HG03558 (cell line): ENCODE measurements at regions not wholly inside any gene's neighbourhood (a gene's known extent, or its start where the extent isn't known, plus 50 kb on each side); places are given as distances from the start of the nearest gene placed in this dataset.

ENCODE experiments used
- ATAC-seq: cut with Tn5 transposase; IDR thresholded peaks from one replicate; pipeline ENCODE4 v1.9.1; 2021; ENCODE audit warnings: moderate number of reproducible peaks; ENCODE audit not compliant: unreplicated experiment; ENCODE audit errors: extremely low read depth

- ATAC-seq, result no peak
Measured at GRCh38 chr6:128686084-128686483, 165.7 kb upstream of the PTPRK start.

GRCh38 chr6:128676456-128676855, 156.1 kb upstream of the PTPRK start:
- no peak for ATAC-seq

DNA sequence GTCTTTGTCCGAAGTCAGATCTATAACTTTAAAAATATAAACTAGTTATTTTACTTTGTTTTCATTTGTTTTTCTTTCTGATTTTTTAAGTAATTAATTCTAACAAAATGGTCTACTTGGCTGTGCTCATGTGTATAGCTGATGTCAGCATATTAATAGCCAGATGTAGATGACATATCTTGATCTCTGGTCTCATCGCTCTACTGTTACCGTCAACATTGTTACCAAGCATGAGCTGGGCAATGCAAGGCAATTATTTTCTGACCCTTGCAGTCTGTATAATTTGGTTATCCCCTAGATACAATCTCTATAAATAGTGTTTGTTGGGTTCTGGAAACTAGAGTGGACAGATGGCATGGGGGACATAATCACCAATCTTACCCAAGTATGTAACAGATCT, 151.6 kb upstream of the PTPRK start:
- no peak for ATAC-seq

DNA sequence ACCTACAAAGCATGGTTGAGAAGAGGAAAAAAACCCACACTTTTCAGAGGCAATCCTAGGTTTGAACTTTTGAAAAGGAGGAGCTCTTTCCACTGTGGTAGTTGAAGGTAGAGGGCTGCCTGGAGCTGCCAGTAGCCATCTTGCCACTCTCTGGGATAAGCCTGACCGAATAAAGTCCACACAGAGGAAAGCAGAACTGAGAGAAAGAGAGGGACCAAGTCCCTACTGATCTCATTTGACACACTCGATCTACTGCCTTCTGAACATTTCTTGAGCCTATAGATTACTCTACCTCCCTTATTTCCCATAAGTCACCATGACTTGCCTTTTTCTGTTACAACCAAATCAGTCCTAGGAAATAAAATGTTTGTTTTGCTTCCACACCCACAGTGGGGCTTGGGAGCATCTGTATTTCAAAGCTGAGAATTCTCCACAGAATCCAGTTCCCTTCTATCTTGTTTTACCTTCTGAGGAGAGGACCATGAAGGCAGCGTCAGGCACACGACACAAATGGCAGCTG, 147.0 kb upstream of the PTPRK start:
- no peak for ATAC-seq

DNA sequence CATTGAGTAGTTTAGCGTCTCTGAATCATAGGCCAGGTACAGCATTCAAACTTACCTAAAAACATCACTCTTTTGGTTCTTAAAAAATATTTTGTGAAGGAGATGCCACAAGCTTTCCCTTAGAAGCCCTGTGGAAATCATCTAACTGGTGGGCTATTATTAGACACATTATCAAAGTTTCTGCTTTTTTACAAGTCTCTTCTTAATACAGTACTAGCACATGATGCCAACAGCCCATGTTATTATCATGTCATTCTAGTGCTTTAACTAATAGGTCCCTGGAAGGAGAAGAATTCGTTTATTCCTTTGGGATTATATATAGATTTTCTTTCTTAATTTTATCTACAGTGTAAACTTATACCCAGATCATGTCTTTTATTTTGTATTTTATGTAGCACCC, 146.0 kb upstream of the PTPRK start:
- no peak for ATAC-seq

- no peak for ATAC-seq
Measured at GRCh38 chr6:128663238-128663637, 142.8 kb upstream of the PTPRK start.

DNA sequence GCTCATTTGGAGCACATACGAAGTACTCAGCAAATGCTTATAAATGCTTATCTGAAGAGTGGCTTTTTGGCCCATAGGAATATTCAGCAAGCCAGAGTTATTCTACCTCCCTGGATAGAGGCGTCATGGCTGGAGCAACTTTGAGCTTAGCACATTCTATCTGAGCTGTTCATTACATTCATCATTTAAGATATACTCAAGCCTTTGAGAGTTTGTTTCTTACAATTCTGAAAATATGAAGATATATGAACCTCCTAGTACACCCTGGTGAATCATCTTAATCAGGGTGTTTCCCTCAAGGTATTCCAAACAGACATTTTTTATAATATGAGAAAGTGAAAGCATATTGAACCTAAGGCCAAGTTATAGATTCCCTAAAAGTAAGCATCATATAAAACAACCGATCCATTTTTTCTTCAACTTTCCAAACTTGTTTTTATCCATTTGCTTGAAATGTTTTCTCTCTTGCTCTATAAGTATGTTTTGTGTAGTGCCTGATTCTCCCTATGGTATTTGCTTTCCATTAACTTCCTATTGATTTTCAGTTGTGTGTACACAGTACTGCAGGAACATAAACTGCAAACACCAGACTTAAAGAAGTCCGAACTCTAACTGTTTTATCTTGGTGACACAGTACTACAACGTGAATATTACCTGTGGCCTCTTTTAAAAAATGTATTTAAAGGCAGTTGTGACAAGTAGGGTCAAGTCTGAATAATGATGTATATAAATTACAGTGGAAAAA, 139.7 kb upstream of the PTPRK start:
- ATAC-seq, result no peak

GRCh38 chr6:128659276-128659675, 138.9 kb upstream of the PTPRK start:
- ATAC-seq, result no peak

GRCh38 chr6:128657181-128657580, 136.8 kb upstream of the PTPRK start:
- ATAC-seq, result no peak

GRCh38 chr6:128655978-128656498, 135.6 kb upstream of the PTPRK start:
- ATAC-seq, result peak; percentile 86

DNA sequence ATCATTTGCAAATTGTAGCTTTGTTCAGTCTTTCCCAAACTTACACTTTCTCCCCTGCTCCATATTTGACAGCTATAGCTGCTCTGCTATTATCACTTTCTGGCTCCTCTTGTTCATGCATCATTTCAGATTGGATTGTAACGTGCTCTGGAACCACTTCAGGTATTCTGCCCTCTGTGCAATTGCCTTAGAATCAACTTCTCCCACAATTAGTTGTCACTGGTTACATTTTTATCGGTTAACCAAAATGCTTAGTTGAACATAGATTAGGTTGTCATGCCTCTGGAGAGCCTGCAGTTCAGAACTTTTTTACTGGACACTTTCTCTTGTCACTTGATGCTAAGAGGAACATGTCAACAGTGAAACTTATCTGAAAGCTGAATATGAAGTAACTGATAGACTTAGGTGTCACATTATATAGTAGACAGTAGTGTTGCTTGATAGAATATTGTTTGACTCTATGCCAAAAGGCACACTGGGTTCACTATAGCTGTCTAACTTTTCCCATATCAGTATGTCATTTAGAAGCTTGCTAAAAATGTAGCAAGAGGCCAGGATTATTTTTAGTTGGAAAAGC, 127.7 kb upstream of the PTPRK start:
- ATAC-seq, result no peak

- no peak for ATAC-seq
Measured at GRCh38 chr6:128642132-128642531, 121.7 kb upstream of the PTPRK start.

- ATAC-seq, result no peak
Measured at GRCh38 chr6:128641703-128642102, 121.3 kb upstream of the PTPRK start.

- no peak for ATAC-seq
Measured at GRCh38 chr6:128638817-128639216, 118.4 kb upstream of the PTPRK start.

- ATAC-seq, result no peak
Measured at GRCh38 chr6:128635219-128635618, 114.8 kb upstream of the PTPRK start.

- no peak for ATAC-seq
Measured at GRCh38 chr6:128632131-128632530, 111.7 kb upstream of the PTPRK start.

DNA sequence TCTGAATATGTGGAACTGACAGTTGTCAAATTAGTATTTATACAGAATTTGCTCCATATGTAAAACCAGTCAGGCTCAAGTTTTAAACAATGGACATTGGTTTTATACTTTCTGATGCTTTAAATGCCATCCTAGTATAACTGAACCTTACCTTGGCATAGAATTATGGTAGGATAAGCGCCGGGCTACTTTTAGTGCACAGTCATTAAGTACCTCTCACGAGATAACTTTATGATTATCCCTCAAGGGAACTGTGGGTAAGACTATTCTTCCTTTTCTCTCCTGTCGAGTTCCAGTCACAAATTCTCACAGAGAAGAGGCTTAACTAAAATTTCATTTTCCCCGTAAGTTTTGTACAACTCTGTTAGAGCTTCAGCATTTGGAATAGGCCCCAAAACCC, 110.6 kb upstream of the PTPRK start:
- ATAC-seq, result no peak

DNA sequence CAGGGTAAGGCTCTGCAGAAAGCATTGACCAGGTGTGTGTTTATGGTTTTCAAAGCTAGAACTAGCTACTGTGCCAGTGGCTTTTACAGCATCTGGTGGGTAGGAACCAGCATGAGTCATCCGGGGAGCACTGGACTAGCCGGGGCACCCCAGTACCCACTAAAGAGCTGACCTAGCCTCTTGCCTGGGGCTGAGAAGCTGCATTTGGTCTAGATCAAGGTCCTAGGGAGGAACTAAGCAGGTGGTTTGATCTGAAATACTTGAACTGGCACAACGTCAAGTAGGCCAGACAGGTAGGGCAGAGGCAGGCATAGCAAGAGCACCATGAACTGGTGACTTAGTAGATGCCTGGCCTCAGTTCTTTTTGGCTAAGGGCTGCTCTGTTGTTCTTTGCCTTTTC, 109.8 kb upstream of the PTPRK start:
- ATAC-seq, result no peak

GRCh38 chr6:128617285-128617684, 96.9 kb upstream of the PTPRK start:
- no peak for ATAC-seq

- ATAC-seq, result no peak
Measured at GRCh38 chr6:128616342-128616741, 95.9 kb upstream of the PTPRK start.

- peak; percentile 78 for ATAC-seq
Measured at GRCh38 chr6:128606611-128607010, 86.2 kb upstream of the PTPRK start.

DNA sequence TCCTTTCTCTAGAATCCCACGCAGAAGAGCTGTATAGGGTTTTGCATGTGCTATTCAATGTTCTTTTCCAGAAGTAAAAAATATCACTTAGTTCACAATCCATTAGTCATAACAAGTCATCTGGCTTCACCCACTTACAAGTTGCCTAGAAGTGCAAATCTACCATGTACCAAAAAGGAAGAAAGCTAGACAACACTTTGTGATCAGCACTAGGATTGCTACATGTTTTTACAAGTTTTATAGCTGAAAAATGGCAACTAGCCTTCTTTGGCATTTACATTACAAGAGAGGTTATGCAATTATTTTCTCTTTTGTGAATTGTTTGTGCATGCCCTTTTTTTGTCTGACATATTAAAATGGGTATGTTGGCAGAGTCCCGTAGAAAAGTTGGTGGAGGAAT, 85.6 kb upstream of the PTPRK start:
- ATAC-seq, result no peak
